Epithelial cell of prostate (primary cell): ENCODE measurements at regions not wholly inside any gene's neighbourhood (a gene's known extent, or its start where the extent isn't known, plus 50 kb on each side); places are given as distances from the start of the nearest gene placed in this dataset.

Source experiments
- DNase-seq: peaks from one replicate; pipeline ENCODE4 v3.0.0-alpha.2; 2011; ENCODE audit warnings: low read depth, low spot score
- H3K27ac ChIP-seq: fragments of 450-650 bp; 2 replicates; pipeline ENCODE4 v1.5.1; 2017; ENCODE audit warnings: mild to moderate bottlenecking

GRCh38 chr6:145331066-145331465 lies 404.3 kb downstream of the EPM2A start:
- no peak for DNase-seq

GRCh38 chr6:145332011-145332410 lies 403.3 kb downstream of the EPM2A start:
- H3K27ac ChIP-seq: no peak overlapping the region
- DNase-seq: no peak

More at GRCh38 chr6:145331066-145331465, 404.3 kb downstream of the EPM2A start:
- H3K27ac ChIP-seq: no peak overlapping the region

GRCh38 chr6:145336119-145336518 lies 399.2 kb downstream of the EPM2A start:
- no peak for DNase-seq
- no peak overlapping the region for H3K27ac ChIP-seq

GRCh38 chr6:145339089-145339488 lies 396.2 kb downstream of the EPM2A start:
- peak; percentile 5 for DNase-seq

GRCh38 chr6:145340256-145340655 lies 395.1 kb downstream of the EPM2A start:
- H3K27ac ChIP-seq: no peak overlapping the region
- DNase-seq: no peak

More at GRCh38 chr6:145339089-145339488, 396.2 kb downstream of the EPM2A start:
- no peak overlapping the region for H3K27ac ChIP-seq

GRCh38 chr6:145345094-145345493 lies 390.2 kb downstream of the EPM2A start:
- no peak for DNase-seq

GRCh38 chr6:145347216-145347615 lies 388.1 kb downstream of the EPM2A start:
- H3K27ac ChIP-seq: no peak overlapping the region
- DNase-seq: no peak

More at GRCh38 chr6:145345094-145345493, 390.2 kb downstream of the EPM2A start:
- no peak overlapping the region for H3K27ac ChIP-seq

- DNase-seq: no peak
- H3K27ac ChIP-seq: no peak overlapping the region
These were observed 385.3 kb downstream of the EPM2A start for GRCh38 chr6:145349950-145350510.

- no peak overlapping the region for H3K27ac ChIP-seq
- DNase-seq: no peak
These were observed 384.4 kb downstream of the EPM2A start for GRCh38 chr6:145350928-145351327.

- no peak for DNase-seq
- no peak overlapping the region for H3K27ac ChIP-seq
These were observed 382.8 kb downstream of the EPM2A start for GRCh38 chr6:145352382-145353080.

GRCh38 chr6:145360865-145361264 lies 374.5 kb downstream of the EPM2A start:
- DNase-seq: no peak
- H3K27ac ChIP-seq: no peak overlapping the region

GRCh38 chr6:145367149-145367548 lies 368.2 kb downstream of the EPM2A start:
- no peak overlapping the region for H3K27ac ChIP-seq
- no peak for DNase-seq

GRCh38 chr6:145368075-145368474 lies 367.2 kb downstream of the EPM2A start:
- no peak overlapping the region for H3K27ac ChIP-seq
- DNase-seq: no peak

- H3K27ac ChIP-seq: no peak overlapping the region
- DNase-seq: no peak
These were observed 364.8 kb downstream of the EPM2A start for GRCh38 chr6:145370559-145370958.

- H3K27ac ChIP-seq: no peak overlapping the region
- DNase-seq: no peak
These were observed 362.6 kb downstream of the EPM2A start for GRCh38 chr6:145372671-145373151.

- H3K27ac ChIP-seq: no peak overlapping the region
- DNase-seq: no peak
These were observed 361.5 kb downstream of the EPM2A start for GRCh38 chr6:145373826-145374225.

- DNase-seq: no peak
- no peak overlapping the region for H3K27ac ChIP-seq
These were observed 360.8 kb downstream of the EPM2A start for GRCh38 chr6:145374570-145374969.

GRCh38 chr6:145375502-145375901 lies 359.8 kb downstream of the EPM2A start:
- no peak overlapping the region for H3K27ac ChIP-seq
- no peak for DNase-seq

- H3K27ac ChIP-seq: no peak overlapping the region
- no peak for DNase-seq
These were observed 355.1 kb downstream of the EPM2A start for GRCh38 chr6:145380186-145380585.

- H3K27ac ChIP-seq: no peak overlapping the region
- DNase-seq: no peak
These were observed 353.4 kb downstream of the EPM2A start for GRCh38 chr6:145381941-145382340.

GRCh38 chr6:145383428-145383827 lies 351.9 kb downstream of the EPM2A start:
- no peak overlapping the region for H3K27ac ChIP-seq
- DNase-seq: no peak

- H3K27ac ChIP-seq: no peak overlapping the region
- no peak for DNase-seq
These were observed 350.8 kb downstream of the EPM2A start for GRCh38 chr6:145384503-145384902.
